ENCODE measurements at regions not wholly inside any gene's neighbourhood (a gene's known extent, or its start where the extent isn't known, plus 50 kb on each side); places are given as distances from the start of the nearest gene placed in this dataset.

DNA sequence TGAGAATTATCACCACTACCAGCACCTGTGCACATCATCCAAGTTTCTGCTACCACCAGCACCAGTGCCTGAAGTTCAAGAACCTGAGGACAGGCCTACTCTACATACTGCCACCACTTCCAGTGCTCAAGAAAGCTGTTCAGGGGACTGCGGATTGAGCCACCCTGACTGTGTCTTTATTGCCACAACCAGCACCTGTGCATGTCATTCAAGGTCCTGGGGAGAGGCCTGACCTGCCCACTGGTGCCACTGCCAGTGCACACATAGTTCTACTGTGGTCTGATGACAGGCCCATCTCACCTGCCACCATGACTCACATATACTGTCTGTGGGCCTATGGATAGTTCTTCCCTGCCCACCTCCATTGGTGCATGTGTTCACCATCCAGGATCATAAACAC lies 559.4 kb downstream of the COL12A1 start:
- Histone ChIP-seq H3K4me3 (ENCODE audit: insufficient read depth, low read depth, low read length) (no peak overlapping the region), H3K4me1 (ENCODE audit: insufficient read depth, low read length) (no peaks in the 10 kb centered on the region), H3K36me3 (ENCODE audit: insufficient read depth, low read length) (no peaks in the 10 kb centered on the region), H4K20me1 (ENCODE audit: insufficient read depth, low read length) (no peaks in the 10 kb centered on the region), H3K27me3 (ENCODE audit: insufficient read depth, low read length) (no peaks in the 10 kb centered on the region), H3K9me3 (ENCODE audit: insufficient read depth, low read depth, low read length) (no peaks in the 10 kb centered on the region), H2AFZ (ENCODE audit: low read depth, low read length) (no peak overlapping the region), H3K79me2 (ENCODE audit: insufficient read depth, low read length) (no peaks in the 10 kb centered on the region), H3K9ac (ENCODE audit: low read length) (no peak overlapping the region), H3K27ac (ENCODE audit: low read depth, low read length) (no peak overlapping the region), H3K4me2 (ENCODE audit: low read length) (no peak overlapping the region)
- no peaks in the 10 kb centered on the region for H3K4me1 Mint-ChIP-seq (ENCODE audit: low read depth, unreplicated experiment)
- H3K27ac Mint-ChIP-seq (ENCODE audit: unreplicated experiment) = no peak overlapping the region
- no peak for FAIRE-seq
- H3K9me3 Mint-ChIP-seq (ENCODE audit: unreplicated experiment) = peaks cover 2% of the 10 kb centered on the region
- no peak for TF ChIP-seq EZH2 (IDR thresholded peaks at IDR 0.05; ENCODE audit: insufficient read depth, low read length)
- TF ChIP-seq, protein P1, sequence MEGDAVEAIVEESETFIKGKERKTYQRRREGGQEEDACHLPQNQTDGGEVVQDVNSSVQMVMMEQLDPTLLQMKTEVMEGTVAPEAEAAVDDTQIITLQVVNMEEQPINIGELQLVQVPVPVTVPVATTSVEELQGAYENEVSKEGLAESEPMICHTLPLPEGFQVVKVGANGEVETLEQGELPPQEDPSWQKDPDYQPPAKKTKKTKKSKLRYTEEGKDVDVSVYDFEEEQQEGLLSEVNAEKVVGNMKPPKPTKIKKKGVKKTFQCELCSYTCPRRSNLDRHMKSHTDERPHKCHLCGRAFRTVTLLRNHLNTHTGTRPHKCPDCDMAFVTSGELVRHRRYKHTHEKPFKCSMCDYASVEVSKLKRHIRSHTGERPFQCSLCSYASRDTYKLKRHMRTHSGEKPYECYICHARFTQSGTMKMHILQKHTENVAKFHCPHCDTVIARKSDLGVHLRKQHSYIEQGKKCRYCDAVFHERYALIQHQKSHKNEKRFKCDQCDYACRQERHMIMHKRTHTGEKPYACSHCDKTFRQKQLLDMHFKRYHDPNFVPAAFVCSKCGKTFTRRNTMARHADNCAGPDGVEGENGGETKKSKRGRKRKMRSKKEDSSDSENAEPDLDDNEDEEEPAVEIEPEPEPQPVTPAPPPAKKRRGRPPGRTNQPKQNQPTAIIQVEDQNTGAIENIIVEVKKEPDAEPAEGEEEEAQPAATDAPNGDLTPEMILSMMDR (IDR thresholded peaks at IDR 0.05; ENCODE audit: insufficient read depth, low read depth, low read length) = no peak
- DNase-seq (ENCODE audit: low read depth) = no peak
- H3K4me3 Mint-ChIP-seq (ENCODE audit: unreplicated experiment) = no peak overlapping the region
- H3K27me3 Mint-ChIP-seq (ENCODE audit: low read depth, unreplicated experiment) = no peaks in the 10 kb centered on the region
- H3K36me3 Mint-ChIP-seq (ENCODE audit: low read depth, unreplicated experiment) = no peaks in the 10 kb centered on the region

DNA sequence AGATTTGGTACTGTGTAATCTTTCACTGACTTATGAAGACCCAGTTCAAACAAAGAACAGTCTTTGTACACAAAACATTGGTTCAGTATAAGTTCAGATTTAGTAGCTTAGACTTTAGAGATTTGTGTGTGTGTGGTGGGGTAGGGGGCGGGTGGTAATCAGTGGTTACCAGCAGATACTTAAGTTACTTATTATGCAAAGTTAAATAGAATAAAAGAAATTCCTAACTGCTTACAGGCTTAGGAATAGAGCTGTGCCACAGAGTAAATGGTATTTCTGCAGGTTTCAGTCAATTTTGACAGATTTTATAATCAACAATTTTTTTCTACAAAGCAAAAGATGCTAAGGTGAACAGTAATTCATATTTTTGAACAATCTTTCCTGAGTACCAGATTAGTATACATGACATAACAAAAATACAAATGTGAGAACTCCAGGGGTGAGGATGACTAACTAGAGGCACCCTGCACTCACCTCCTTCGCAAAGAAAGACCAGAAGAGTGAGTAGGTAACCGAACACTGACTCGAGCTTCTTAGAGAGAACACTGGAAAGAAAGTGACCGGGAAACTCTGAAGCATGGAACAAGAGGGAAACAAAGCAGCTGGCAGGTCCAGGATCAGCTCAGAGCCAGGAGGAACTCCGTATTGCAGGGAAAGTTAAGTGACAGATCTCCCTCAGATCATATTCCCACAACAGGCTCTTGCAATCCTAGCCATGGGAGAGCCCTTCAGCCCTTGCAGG lies 560.6 kb downstream of the COL12A1 start:
- H3K9me3 Mint-ChIP-seq (ENCODE audit: unreplicated experiment) = no peaks in the 10 kb centered on the region
- Histone ChIP-seq H3K4me2 (ENCODE audit: low read length) (no peak overlapping the region), H3K4me1 (ENCODE audit: insufficient read depth, low read length) (no peaks in the 10 kb centered on the region), H3K27me3 (ENCODE audit: insufficient read depth, low read length) (no peaks in the 10 kb centered on the region), H3K9me3 (ENCODE audit: insufficient read depth, low read depth, low read length) (no peaks in the 10 kb centered on the region), H2AFZ (ENCODE audit: low read depth, low read length) (no peak overlapping the region), H3K9ac (ENCODE audit: low read length) (no peak overlapping the region), H3K27ac (ENCODE audit: low read depth, low read length) (no peak overlapping the region), H3K79me2 (ENCODE audit: insufficient read depth, low read length) (no peaks in the 10 kb centered on the region), H3K36me3 (ENCODE audit: insufficient read depth, low read length) (no peaks in the 10 kb centered on the region), H3K4me3 (ENCODE audit: insufficient read depth, low read depth, low read length) (no peak overlapping the region), H4K20me1 (ENCODE audit: insufficient read depth, low read length) (no peaks in the 10 kb centered on the region)
- no peaks in the 10 kb centered on the region for H3K36me3 Mint-ChIP-seq (ENCODE audit: low read depth, unreplicated experiment)
- H3K4me3 Mint-ChIP-seq (ENCODE audit: unreplicated experiment) = no peak overlapping the region
- H3K27me3 Mint-ChIP-seq (ENCODE audit: low read depth, unreplicated experiment) = no peaks in the 10 kb centered on the region
- no peak for DNase-seq (ENCODE audit: low read depth)
- TF ChIP-seq, protein P1 (IDR thresholded peaks at IDR 0.05; ENCODE audit: insufficient read depth, low read depth, low read length) = no peak
- TF ChIP-seq EZH2 (IDR thresholded peaks at IDR 0.05; ENCODE audit: insufficient read depth, low read length) = no peak
- no peak for FAIRE-seq
- no peaks in the 10 kb centered on the region for H3K4me1 Mint-ChIP-seq (ENCODE audit: low read depth, unreplicated experiment)
- no peak overlapping the region for H3K27ac Mint-ChIP-seq (ENCODE audit: unreplicated experiment)

DNA sequence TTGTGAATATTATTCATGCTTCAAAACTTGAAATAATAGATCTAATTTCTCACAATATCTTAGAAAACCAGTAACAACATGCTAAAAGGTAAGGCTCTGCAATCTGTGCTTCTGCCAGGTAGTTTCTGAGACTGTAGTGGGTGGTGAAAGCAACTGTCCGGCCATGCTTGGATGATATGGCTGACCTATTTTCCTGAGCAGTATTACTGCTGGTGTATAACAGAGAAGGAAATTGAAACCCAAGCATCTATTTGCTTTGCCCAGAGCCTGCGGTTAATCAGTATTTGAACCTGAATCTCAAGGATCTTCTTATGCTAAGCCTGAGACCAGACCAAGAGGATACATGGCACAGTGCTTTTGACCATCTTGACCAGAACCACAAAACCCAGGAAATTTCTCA lies 563.8 kb downstream of the COL12A1 start:
- H3K4me3 ChIP-seq (ENCODE audit: insufficient read depth, low read depth, low read length) = no peak overlapping the region
- H3K4me1 ChIP-seq (ENCODE audit: insufficient read depth, low read length) = no peaks in the 10 kb centered on the region
- no peak overlapping the region for H3K27ac ChIP-seq (ENCODE audit: low read depth, low read length)
- Mint-ChIP-seq H3K27ac (ENCODE audit: unreplicated experiment) (no peak overlapping the region), H3K27me3 (ENCODE audit: low read depth, unreplicated experiment) (no peaks in the 10 kb centered on the region), H3K4me3 (ENCODE audit: unreplicated experiment) (no peak overlapping the region), H3K9me3 (ENCODE audit: unreplicated experiment) (no peaks in the 10 kb centered on the region), H3K36me3 (ENCODE audit: low read depth, unreplicated experiment) (no peaks in the 10 kb centered on the region), H3K4me1 (ENCODE audit: low read depth, unreplicated experiment) (peaks cover 8% of the 10 kb centered on the region)
- no peak for DNase-seq (ENCODE audit: low read depth)
- H3K36me3 ChIP-seq (ENCODE audit: insufficient read depth, low read length) = no peaks in the 10 kb centered on the region
- no peaks in the 10 kb centered on the region for H3K9me3 ChIP-seq (ENCODE audit: insufficient read depth, low read depth, low read length)
- no peaks in the 10 kb centered on the region for H4K20me1 ChIP-seq (ENCODE audit: insufficient read depth, low read length)
- no peak overlapping the region for H3K4me2 ChIP-seq (ENCODE audit: low read length)
- FAIRE-seq = no peak
- H3K79me2 ChIP-seq (ENCODE audit: insufficient read depth, low read length) = no peaks in the 10 kb centered on the region
- no peak for TF ChIP-seq EZH2 (IDR thresholded peaks at IDR 0.05; ENCODE audit: insufficient read depth, low read length)
- TF ChIP-seq, protein P1 (IDR thresholded peaks at IDR 0.05; ENCODE audit: insufficient read depth, low read depth, low read length) = no peak
- no peaks in the 10 kb centered on the region for H3K27me3 ChIP-seq (ENCODE audit: insufficient read depth, low read length)
- no peak overlapping the region for H2AFZ ChIP-seq (ENCODE audit: low read depth, low read length)
- H3K9ac ChIP-seq (ENCODE audit: low read length) = no peak overlapping the region

Data from astrocyte (in vitro differentiated cells and primary cell).